ENCODE measurements at regions not wholly inside any gene's neighbourhood (a gene's known extent, or its start where the extent isn't known, plus 50 kb on each side); places are given as distances from the start of the nearest gene placed in this dataset.

- H3K36me3 ChIP-seq (ENCODE audit: insufficient read depth): no peaks in the 10 kb centered on the region
- no peak overlapping the region for H2AFZ ChIP-seq
- H3K36me3 Mint-ChIP-seq (ENCODE audit: low read depth): no peaks in the 10 kb centered on the region
- no peak overlapping the region for H3K4me3 ChIP-seq
- no peak overlapping the region for H3K4me2 ChIP-seq
- H3K27me3 ChIP-seq (ENCODE audit: insufficient read depth): no peaks in the 10 kb centered on the region
- no peaks in the 10 kb centered on the region; the same call in 1 of the 2 replicates for H3K9me2 ChIP-seq (ENCODE audit: insufficient read depth)
- no peak overlapping the region for H3K4me3 Mint-ChIP-seq
- H4K20me1 ChIP-seq (replicated peaks; ENCODE audit: insufficient read depth): no peaks in the 10 kb centered on the region
- no peaks in the 10 kb centered on the region for H3K79me2 ChIP-seq (replicated peaks; ENCODE audit: insufficient read depth)
- no peaks in the 10 kb centered on the region for H3K9me3 Mint-ChIP-seq
- H3K27me3 Mint-ChIP-seq (ENCODE audit: insufficient read depth, low read depth, poor library complexity): no peaks in the 10 kb centered on the region
- no peaks in the 10 kb centered on the region for H3F3A ChIP-seq (replicated peaks; ENCODE audit: low read depth)
- TF ChIP-seq ETS1 (IDR thresholded peaks at IDR 0.05) (no peak), CTCF (conservative IDR thresholded peaks at IDR 0.05; ENCODE audit: low read depth in 2 of 2) (no peak), EZH2 (IDR thresholded peaks at IDR 0.05; ENCODE audit: low read depth, unreplicated experiment) (no peak), ZNF114 (CRISPR knock-in tag; IDR thresholded peaks at IDR 0.05) (no peak), ZNF462 (CRISPR knock-in tag; IDR thresholded peaks at IDR 0.05) (no peak), CREB1 (CRISPR knock-in tag; IDR thresholded peaks at IDR 0.05; ENCODE audit: low read depth) (no peak), NANOG (IDR thresholded peaks at IDR 0.05; ENCODE audit: borderline replicate concordance) (no peak)
- DNase-seq (ENCODE audit: low spot score) (no peak), ATAC-seq (no peak)
- no peak overlapping the region for H3K27ac ChIP-seq (ENCODE audit: low read depth)
- H3K27ac Mint-ChIP-seq: no peak overlapping the region
- no peaks in the 10 kb centered on the region for H3K4me1 ChIP-seq (ENCODE audit: insufficient read depth)
- no peaks in the 10 kb centered on the region for H3K4me1 Mint-ChIP-seq
These were observed 72.4 kb upstream of the CCDC150 start for GRCh38 chr2:196566961-196567666.

Measured in GM23338 (cell line).